ENCODE measurements at regions not wholly inside any gene's neighbourhood (a gene's known extent, or its start where the extent isn't known, plus 50 kb on each side); places are given as distances from the start of the nearest gene placed in this dataset.

- peaks cover 3 to 36% (median 12%) of the 10 kb centered on the region in 9 donors for H3K9me3 Mint-ChIP-seq
- ATAC-seq (no peak), DNase-seq (no peak)
- H3K27me3 Mint-ChIP-seq = no peaks in the 10 kb centered on the region
- H3K36me3 Mint-ChIP-seq = peaks cover 0 to 2% (median 0%) of the 10 kb centered on the region in 3 donors
- H3K27ac Mint-ChIP-seq = no peak overlapping the region
- H3K4me1 Mint-ChIP-seq = no peaks in the 10 kb centered on the region
- H3K4me3 Mint-ChIP-seq = no peak overlapping the region
- POLR2A ChIA-PET = no interaction called here
Observed at GRCh38 chr5:25851301-25851700, 1187.1 kb downstream of the CDH9 start.

- Mint-ChIP-seq H3K9me3 (peaks cover 3 to 37% (median 12%) of the 10 kb centered on the region in 9 donors), H3K4me3 (no peak overlapping the region), H3K4me1 (no peaks in the 10 kb centered on the region), H3K36me3 (peaks cover 0 to 2% (median 0%) of the 10 kb centered on the region in 3 donors), H3K27me3 (no peaks in the 10 kb centered on the region), H3K27ac (no peak overlapping the region)
- DNase-seq (no peak), ATAC-seq (no peak)
- POLR2A ChIA-PET = no interaction called here
Observed at GRCh38 chr5:25850581-25850980, 1187.8 kb downstream of the CDH9 start.

- Mint-ChIP-seq H3K27ac (no peak overlapping the region), H3K36me3 (peaks cover 0 to 2% (median 0%) of the 10 kb centered on the region in 3 donors), H3K4me3 (no peak overlapping the region), H3K9me3 (peaks cover 0 to 40% (median 12%) of the 10 kb centered on the region in 9 donors), H3K27me3 (no peaks in the 10 kb centered on the region), H3K4me1 (no peaks in the 10 kb centered on the region)
- DNase-seq (no peak), ATAC-seq (no peak)
- POLR2A ChIA-PET = no interaction called here
Observed at GRCh38 chr5:25849270-25849669, 1189.1 kb downstream of the CDH9 start.

- peaks cover 0 to 28% (median 8%) of the 10 kb centered on the region in 9 donors for H3K9me3 Mint-ChIP-seq
- DNase-seq = no peak
- POLR2A ChIA-PET = no interaction called here
- H3K4me1 Mint-ChIP-seq = no peaks in the 10 kb centered on the region
- H3K36me3 Mint-ChIP-seq = no peaks in the 10 kb centered on the region
- H3K4me3 Mint-ChIP-seq = no peak overlapping the region
- H3K27me3 Mint-ChIP-seq = no peaks in the 10 kb centered on the region
- no peak for ATAC-seq
- H3K27ac Mint-ChIP-seq = no peak overlapping the region
Observed at GRCh38 chr5:25823330-25823873, 1178.6 kb upstream of the CDH10 start.

Data from naive thymus-derived CD8-positive, alpha-beta T cell (primary cell).